ENCODE measurements at regions not wholly inside any gene's neighbourhood (a gene's known extent, or its start where the extent isn't known, plus 50 kb on each side); places are given as distances from the start of the nearest gene placed in this dataset.

DNA sequence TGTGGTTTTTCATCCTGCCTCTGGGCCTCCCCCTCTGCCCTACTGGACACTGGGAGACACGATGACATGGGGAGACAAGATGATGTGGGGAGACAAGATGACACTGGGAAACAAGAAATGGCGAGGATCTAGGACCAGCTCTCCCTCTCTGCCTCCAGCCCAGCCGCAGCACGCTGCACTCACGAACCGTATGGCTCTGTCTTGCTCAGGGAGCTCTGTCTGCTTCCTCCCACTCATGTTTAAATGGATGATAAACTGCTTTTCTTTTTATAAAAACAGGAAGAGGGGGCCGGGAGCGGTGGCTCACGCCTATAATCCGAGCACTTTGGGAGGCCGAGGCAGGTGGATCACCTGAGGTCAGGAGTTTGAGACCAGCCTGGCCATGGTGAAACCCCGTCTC, 73.7 kb downstream of the SPATA31D1 start:
- TF ChIP-seq POLR2A (IDR thresholded peaks at IDR 0.05; ENCODE audit: low read depth, low read length), result no peak
- TF ChIP-seq POLR2AphosphoS5 (IDR thresholded peaks at IDR 0.05; ENCODE audit: low read depth, low read length), result no peak
- TF ChIP-seq TAF1 (IDR thresholded peaks at IDR 0.05; ENCODE audit: low read depth, low read length), result no peak

Measured in GM12891 (cell line).